Upper lobe of left lung (tissue), 4 donors: ENCODE measurements at regions not wholly inside any gene's neighbourhood (a gene's known extent, or its start where the extent isn't known, plus 50 kb on each side); places are given as distances from the start of the nearest gene placed in this dataset.
"Not testable (repeated sequence)": the region's sequence is repeated elsewhere in the genome, so short reads cannot be mapped to it uniquely, and the experiment has no call there.

Experiments used
- CTCF ChIP-seq, 6 experiments: fragments of 450-650 bp in 4 of 6; fragments of 200-600 bp in 2 of 6; sonication (generic) in 2 of 6; IDR thresholded peaks; one replicate each; pipeline ENCODE4 v1.5.1; 2016 to 2019; ENCODE audit warnings: antibody characterized with exemption in 6 of 6
- EP300 ChIP-seq, 4 donors: sonication (generic); formaldehyde crosslinking; IDR thresholded peaks; one replicate each; pipeline ENCODE4 v1.5.1; 2017; ENCODE audit warnings: antibody characterized with exemption in 4 of 4, control low read depth in 2 of 4
- POLR2A ChIP-seq, 4 donors: fragments of 450-650 bp; IDR thresholded peaks; one replicate each; pipeline ENCODE4 v1.5.1; 2016 to 2017; ENCODE audit warnings: antibody characterized with exemption in 4 of 4, mild to moderate bottlenecking in 2 of 4
- POLR2AphosphoS5 ChIP-seq, 2 donors: sonication (generic); formaldehyde crosslinking; IDR thresholded peaks; one replicate each; pipeline ENCODE4 v1.5.1; 2017; ENCODE audit warnings: antibody characterized with exemption in 2 of 2

GRCh38 chr14:88986908-88987307 is 162.5 kb downstream of the TTC8 start:
- not testable (repeated sequence) for TF ChIP-seq CTCF, POLR2A, POLR2AphosphoS5, EP300 (IDR thresholded peaks at IDR 0.05)
